HG02973 (cell line): ENCODE measurements at regions not wholly inside any gene's neighbourhood (a gene's known extent, or its start where the extent isn't known, plus 50 kb on each side); places are given as distances from the start of the nearest gene placed in this dataset.
"Not testable (repeated sequence)": the region's sequence is repeated elsewhere in the genome, so short reads cannot be mapped to it uniquely, and the experiment has no call there.

Source experiments
- ATAC-seq: cut with Tn5 transposase; IDR thresholded peaks from one replicate; pipeline ENCODE4 v1.9.1; 2021; ENCODE audit warnings: moderate library complexity; ENCODE audit not compliant: unreplicated experiment

DNA sequence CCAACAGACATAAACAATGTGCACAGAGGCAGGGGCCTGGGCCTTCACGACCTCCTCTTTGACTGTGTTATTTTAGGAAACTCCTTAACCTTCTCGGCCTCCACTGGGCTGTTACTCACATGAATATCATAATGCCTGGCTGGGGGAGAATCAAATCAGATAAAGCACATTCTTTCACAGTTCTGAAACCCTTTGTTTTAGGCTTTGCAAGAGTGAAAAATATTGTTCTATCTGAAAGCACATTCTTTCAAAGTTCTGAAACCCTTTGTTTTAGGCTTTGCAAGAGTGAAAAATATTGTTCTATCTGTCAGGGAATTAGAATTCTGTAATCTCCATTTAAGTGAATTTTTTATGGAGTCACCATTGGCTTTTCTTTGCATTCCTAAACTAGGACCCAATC, 50.7 kb upstream of the SYNDIG1 start:
- ATAC-seq = no peak

DNA sequence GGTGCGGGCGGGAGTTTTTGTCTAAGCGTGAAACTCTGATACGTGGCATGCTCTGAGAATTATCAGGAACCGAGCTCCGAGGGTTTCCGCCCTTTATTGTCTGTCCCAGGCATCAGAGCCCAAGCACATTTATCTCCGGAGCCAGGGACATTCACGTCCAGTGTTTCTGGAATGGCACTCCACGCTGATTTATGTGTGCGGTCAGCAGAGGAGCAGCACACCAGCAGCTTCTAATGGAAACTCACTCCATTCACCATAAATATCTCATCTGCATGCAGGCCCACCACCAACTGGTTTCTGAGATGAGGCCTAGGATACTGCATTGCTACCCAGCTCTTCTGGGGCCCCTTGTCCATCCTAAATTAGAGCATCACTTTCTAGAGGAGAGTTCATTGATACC, 51.9 kb upstream of the SYNDIG1 start:
- ATAC-seq = no peak

- ATAC-seq = not testable (repeated sequence)
Measured at GRCh38 chr20:24415444-24415843, 54.0 kb upstream of the SYNDIG1 start.

DNA sequence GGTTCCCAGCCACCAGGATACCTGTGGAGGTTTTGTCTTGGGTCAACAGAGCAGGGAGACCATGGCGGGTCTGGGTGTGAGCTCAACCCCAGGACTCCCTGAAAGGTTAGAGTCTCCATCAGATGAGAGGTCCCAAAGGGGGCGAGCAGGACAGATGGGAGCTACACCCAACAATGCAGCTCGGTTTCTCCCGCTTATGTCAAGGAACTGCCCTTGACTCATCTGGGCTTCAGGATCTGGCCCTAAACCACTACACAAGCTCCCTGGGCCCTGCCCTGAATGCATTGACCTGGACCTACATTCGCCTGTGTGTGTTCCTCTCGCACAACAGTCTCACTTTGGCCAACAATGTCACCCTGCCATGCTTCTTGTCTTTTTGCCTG, 57.6 kb upstream of the SYNDIG1 start:
- ATAC-seq = no peak

GRCh38 chr20:24411003-24411833, 58.2 kb upstream of the SYNDIG1 start:
- no peak for ATAC-seq

GRCh38 chr20:24407151-24407550, 62.3 kb upstream of the SYNDIG1 start:
- ATAC-seq = no peak

DNA sequence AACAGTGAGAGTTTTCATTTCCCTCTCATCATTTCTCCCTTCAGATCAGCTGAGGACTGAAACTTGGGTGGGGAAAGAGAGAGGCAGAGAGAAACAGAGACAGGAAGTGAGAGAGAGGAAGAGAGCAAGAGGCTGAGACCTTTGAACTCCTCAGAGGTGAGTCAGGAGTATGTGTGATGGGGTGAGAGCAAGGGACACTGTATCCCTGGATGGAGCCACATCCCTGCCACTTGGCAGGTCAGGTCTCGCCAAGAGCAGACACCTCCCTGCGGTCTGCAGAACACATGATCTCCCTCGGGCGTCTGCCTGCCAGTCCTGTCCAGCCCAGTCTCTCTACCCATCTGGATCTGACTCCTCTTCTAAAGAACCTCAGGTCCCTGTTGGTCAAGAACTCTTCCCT, 62.7 kb upstream of the SYNDIG1 start:
- ATAC-seq = no peak

GRCh38 chr20:24406251-24406650, 63.2 kb upstream of the SYNDIG1 start:
- no peak for ATAC-seq

- ATAC-seq = no peak
Measured at GRCh38 chr20:24405810-24406209, 63.6 kb upstream of the SYNDIG1 start.

DNA sequence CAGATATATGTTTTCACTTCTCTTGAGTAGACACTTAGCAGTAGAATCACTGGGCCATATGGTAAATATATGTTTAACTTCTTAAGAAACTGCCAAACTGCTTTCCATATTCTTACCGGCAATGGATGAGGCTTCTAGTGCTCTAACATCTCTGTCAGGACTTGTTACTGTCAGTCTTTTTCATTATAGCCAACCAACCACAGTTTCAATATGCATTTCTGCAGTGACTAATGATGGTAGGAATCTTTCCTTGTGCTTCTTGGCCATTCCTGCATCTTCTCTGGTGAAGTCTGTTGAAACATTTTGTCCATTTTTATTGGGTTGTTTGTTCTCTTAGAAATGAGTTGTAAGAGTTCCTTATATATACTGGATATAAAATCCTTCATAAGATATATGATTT, 66.0 kb upstream of the SYNDIG1 start:
- ATAC-seq = no peak

GRCh38 chr20:24402188-24402587, 67.2 kb upstream of the SYNDIG1 start:
- ATAC-seq = no peak

- no peak for ATAC-seq
Measured at GRCh38 chr20:24395151-24395550, 74.3 kb upstream of the SYNDIG1 start.

DNA sequence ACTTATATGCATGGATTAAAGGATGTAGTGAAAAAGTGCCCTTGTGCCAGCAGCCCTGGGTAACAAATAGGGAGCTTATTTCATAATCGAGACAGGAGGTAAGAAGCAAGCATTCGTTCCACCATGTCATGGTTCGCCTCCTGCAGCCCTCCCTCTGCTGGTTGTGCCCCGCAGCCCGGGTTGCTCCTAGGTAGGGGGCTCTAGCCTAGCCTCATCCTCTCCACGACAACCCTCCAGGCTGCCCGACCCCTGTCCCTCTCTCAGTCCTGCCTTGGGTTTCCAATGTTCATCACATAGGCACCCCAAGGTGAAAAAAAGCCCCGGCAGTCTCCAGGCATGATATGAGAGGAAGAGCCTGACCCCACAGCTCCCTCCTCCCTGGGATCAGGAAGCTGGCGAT, 75.5 kb upstream of the SYNDIG1 start:
- no peak for ATAC-seq

- no peak for ATAC-seq
Measured at GRCh38 chr20:24392612-24393011, 76.8 kb upstream of the SYNDIG1 start.

GRCh38 chr20:24389686-24390085, 79.7 kb upstream of the SYNDIG1 start:
- no peak for ATAC-seq

DNA sequence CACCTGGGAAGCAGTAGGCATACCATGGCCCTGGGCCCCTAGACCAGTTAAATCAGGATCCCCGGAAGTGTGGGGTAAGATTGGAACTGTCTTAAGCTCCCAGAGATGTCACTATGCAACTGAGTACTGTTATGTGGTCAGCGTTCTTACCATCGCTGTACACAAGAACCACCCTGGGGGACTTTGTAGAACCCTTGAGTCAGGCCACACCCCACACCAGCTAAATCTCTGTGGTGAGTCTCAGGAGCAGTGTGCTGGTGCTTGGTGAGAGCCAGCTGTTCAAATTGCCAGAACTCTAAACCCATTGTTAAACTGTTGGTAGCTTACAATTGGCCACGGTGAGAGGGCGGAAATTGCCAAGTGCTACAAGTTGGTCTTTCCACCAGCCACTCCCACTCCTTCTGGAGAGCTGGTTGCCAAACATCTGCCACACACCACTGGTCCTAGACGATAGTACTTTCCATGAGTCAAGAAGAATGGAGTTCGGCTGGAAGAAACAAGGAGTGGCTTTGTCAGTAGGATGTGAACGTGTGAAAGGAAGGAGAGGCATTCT, 80.5 kb upstream of the SYNDIG1 start:
- ATAC-seq = no peak

DNA sequence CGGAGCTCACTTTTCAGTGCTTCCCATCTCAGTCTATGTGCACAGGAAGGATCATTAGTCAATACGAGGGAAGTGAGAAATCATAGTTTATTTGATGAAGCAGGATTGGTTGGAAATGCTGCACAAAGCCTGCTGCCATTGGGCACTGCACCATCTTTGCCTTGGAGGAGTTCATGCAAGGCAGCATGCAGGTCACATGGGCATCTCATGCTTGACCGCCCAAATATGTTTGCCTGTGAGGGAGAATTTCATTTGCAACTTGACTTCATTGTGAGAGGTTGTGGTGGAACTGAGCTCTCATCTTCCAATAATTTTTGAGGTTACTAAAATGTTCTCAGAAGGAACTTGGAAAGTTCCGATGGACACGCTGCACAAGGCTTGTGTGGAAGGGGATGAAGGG, 83.9 kb upstream of the SYNDIG1 start:
- ATAC-seq = no peak

DNA sequence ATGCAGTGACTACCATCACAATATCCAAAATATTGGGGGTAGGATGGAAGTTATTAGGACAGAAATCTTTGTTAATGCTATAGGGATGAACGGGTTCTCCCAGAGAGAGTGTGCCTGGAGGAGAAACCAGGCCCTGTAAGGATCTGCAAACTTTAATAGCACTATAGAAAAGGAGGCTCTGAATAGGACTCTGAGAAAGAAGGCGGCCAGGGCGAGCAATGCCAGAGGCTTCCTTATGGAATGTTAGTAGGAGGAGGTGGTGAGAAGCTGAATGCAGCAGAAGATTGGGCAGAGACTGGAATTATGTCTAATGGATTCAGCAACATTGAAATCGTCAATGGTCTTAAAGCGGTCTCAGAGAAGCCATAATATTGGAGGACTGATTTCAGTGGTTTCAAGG, 84.6 kb upstream of the SYNDIG1 start:
- no peak for ATAC-seq

- ATAC-seq = no peak
Measured at GRCh38 chr20:24382743-24383142, 86.7 kb upstream of the SYNDIG1 start.

DNA sequence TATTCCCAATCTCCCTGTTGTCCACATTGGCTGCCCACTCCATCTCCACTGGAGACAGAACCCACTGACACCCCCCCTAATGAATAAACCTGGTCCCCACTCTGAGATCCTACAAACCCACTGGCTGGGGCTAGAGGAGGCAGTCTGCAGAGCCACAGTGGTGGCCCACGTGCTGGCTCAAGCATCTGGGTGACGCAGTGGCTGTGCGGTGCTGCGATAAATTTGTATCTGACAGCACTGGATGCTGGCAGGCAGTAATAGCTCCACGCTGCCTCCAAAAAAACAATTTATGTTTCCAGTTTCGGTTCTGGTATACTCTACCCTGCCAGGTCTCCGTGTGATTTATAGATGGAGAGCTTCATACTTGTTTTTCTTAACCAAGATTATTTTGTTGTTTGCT, 87.1 kb upstream of the SYNDIG1 start:
- ATAC-seq = no peak

GRCh38 chr20:24381886-24382285, 87.5 kb upstream of the SYNDIG1 start:
- ATAC-seq = no peak

GRCh38 chr20:24379484-24379927, 89.9 kb upstream of the SYNDIG1 start:
- no peak for ATAC-seq
